DND-41 (cell line): ENCODE measurements at regions not wholly inside any gene's neighbourhood (a gene's known extent, or its start where the extent isn't known, plus 50 kb on each side); places are given as distances from the start of the nearest gene placed in this dataset.

Source experiments
- ATAC-seq: fragments of 200-7000 bp; cut with Tn5 transposase; 3 replicates; pipeline ENCODE4 v1.9.1; 2021; ENCODE audit warnings: low read depth; ENCODE audit not compliant: insufficient read depth
- DNase-seq: peaks from one replicate; pipeline ENCODE4 v3.0.0-alpha.2; 2020
- H2AFZ ChIP-seq: 2 replicates; pipeline ENCODE4 v1.6.0; 2012; ENCODE audit warnings: low read depth, low read length
- H3K27ac ChIP-seq: 2 replicates; pipeline ENCODE4 v1.5.1; 2012; ENCODE audit warnings: low read length, inconsistent platforms
- H3K27me3 ChIP-seq: fragments of 200-600 bp; sonication (generic); 2 replicates; pipeline ENCODE4 v1.6.0; 2012; ENCODE audit warnings: low read length, mild to moderate bottlenecking, inconsistent platforms; ENCODE audit not compliant: insufficient read depth, poor library complexity
- H3K36me3 ChIP-seq: 2 replicates; pipeline ENCODE4 v1.5.1; 2012; ENCODE audit warnings: low read length, inconsistent platforms; ENCODE audit not compliant: insufficient read depth
- H3K4me1 ChIP-seq: 2 replicates; pipeline ENCODE4 v1.5.1; 2012; ENCODE audit warnings: mild to moderate bottlenecking, low read length; ENCODE audit not compliant: insufficient read depth
- H3K4me2 ChIP-seq: 2 replicates; pipeline ENCODE4 v1.6.0; 2012; ENCODE audit warnings: mild to moderate bottlenecking, moderate library complexity, low read length, inconsistent platforms; ENCODE audit not compliant: insufficient read depth
- H3K4me3 ChIP-seq, 2 experiments: fragments of 200-600 bp in 1 of 2; shearing (Covaris generic) in 1 of 2; 2 replicates each; pipeline ENCODE4 v1.5.1; 2012 to 2016; ENCODE audit warnings: inconsistent platforms in 2 of 2, low read length in 2 of 2, mild to moderate bottlenecking in 2 of 2, low read depth in 1 of 2, moderate library complexity in 1 of 2
- H3K79me2 ChIP-seq: 2 replicates; pipeline ENCODE4 v1.6.0; 2012; ENCODE audit warnings: low read length, inconsistent platforms; ENCODE audit not compliant: insufficient read depth
- H3K9ac ChIP-seq: 2 replicates; pipeline ENCODE4 v1.6.0; 2012; ENCODE audit warnings: low read depth, mild to moderate bottlenecking, inconsistent platforms, low read length, moderate library complexity
- H3K9me3 ChIP-seq: 2 replicates; pipeline ENCODE4 v1.5.1; 2012; ENCODE audit warnings: low read length, moderate library complexity, mild to moderate bottlenecking, inconsistent platforms; ENCODE audit not compliant: insufficient read depth, severe bottlenecking
- H4K20me1 ChIP-seq: 2 replicates; pipeline ENCODE4 v1.6.0; 2012; ENCODE audit warnings: low read length; ENCODE audit not compliant: insufficient read depth
- EZH2 ChIP-seq: IDR thresholded peaks from 3 replicates; pipeline ENCODE4 v1.6.1; 2012; ENCODE audit warnings: borderline replicate concordance, low read depth, mild to moderate bottlenecking, moderate library complexity, low read length, inconsistent platforms; ENCODE audit not compliant: severe bottlenecking
- TF ChIP-seq, protein P1 (sequence below): IDR thresholded peaks from 2 replicates; pipeline ENCODE4 v1.5.1; 2012; ENCODE audit warnings: borderline replicate concordance, low read length, moderate library complexity, mild to moderate bottlenecking; ENCODE audit not compliant: poor library complexity, severe bottlenecking; ENCODE audit errors: extremely low read depth

DNA sequence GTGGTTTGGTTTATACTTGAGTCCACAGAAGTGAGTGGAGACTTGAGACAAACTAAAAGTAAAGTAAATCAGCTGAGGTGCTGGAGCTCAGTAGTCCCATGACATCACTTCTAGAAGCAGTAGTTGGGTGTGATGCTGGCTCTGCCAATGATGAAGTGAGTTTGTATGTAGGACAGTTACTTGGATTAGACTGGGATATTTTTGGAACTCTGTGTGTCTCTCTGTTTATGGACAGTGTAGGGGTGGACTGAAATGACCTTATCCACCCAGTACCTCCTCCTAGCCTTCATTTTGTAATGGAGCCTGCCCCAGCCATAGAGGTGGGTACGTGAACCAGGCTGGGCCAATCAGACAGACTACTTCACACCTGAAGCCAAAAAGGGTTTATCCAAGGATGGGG lies 52.2 kb downstream of the POLR1D start:
- no peaks in the 10 kb centered on the region for H4K20me1 ChIP-seq
- H2AFZ ChIP-seq: no peak overlapping the region
- no peak overlapping the region for H3K27ac ChIP-seq
- H3K27me3 ChIP-seq: no peaks in the 10 kb centered on the region
- H3K9ac ChIP-seq: no peak overlapping the region
- no peak overlapping the region for H3K4me2 ChIP-seq
- no peaks in the 10 kb centered on the region for H3K79me2 ChIP-seq
- no peaks in the 10 kb centered on the region for H3K36me3 ChIP-seq
- TF ChIP-seq EZH2: no peak
- TF ChIP-seq, protein P1, sequence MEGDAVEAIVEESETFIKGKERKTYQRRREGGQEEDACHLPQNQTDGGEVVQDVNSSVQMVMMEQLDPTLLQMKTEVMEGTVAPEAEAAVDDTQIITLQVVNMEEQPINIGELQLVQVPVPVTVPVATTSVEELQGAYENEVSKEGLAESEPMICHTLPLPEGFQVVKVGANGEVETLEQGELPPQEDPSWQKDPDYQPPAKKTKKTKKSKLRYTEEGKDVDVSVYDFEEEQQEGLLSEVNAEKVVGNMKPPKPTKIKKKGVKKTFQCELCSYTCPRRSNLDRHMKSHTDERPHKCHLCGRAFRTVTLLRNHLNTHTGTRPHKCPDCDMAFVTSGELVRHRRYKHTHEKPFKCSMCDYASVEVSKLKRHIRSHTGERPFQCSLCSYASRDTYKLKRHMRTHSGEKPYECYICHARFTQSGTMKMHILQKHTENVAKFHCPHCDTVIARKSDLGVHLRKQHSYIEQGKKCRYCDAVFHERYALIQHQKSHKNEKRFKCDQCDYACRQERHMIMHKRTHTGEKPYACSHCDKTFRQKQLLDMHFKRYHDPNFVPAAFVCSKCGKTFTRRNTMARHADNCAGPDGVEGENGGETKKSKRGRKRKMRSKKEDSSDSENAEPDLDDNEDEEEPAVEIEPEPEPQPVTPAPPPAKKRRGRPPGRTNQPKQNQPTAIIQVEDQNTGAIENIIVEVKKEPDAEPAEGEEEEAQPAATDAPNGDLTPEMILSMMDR: no peak
- ATAC-seq: no peak
- no peak overlapping the region for H3K4me3 ChIP-seq
- H3K9me3 ChIP-seq: peaks cover 2% of the 10 kb centered on the region
- DNase-seq: no peak
- no peaks in the 10 kb centered on the region for H3K4me1 ChIP-seq

DNA sequence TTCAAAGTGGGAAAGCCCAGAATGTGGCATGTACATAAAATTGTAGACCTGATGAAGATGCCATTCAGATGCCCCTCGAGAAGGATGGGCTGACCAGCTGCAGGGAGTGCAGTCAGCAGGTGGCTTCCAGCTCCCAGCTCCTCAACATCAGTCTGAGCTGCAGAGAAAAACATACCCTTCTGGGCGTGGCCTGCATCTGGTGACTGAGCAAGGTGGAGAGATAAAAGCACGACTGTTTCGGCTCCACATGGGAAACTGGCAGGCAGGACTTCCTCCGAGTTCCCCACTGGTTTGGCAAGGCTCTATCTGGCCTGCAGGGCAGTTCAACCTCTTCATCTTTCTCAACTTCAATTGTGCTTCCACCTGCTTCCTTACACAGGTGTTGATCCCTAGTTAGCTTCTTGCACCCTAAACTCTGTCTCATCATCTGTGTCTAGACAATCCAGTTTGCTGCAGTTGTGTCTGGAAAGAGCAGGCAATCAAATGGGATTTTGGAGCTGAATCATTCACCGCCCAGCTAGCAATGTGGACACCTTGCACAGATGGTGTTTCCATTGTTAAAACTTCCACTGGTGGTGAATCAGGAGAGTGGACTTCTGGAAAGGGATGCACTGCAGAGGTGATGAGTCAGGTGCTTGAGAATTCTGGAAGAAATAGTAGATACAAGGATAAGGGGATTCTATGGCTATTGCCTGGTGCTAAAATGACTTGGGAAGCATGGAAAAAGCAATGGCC lies 56.8 kb downstream of the POLR1D start:
- Histone ChIP-seq H4K20me1 (no peaks in the 10 kb centered on the region), H3K27me3 (no peaks in the 10 kb centered on the region), H3K9ac (no peak overlapping the region), H3K36me3 (no peaks in the 10 kb centered on the region), H3K4me3 (no peak overlapping the region), H3K4me1 (no peaks in the 10 kb centered on the region), H2AFZ (no peak overlapping the region), H3K9me3 (no peaks in the 10 kb centered on the region), H3K79me2 (no peaks in the 10 kb centered on the region), H3K27ac (no peak overlapping the region), H3K4me2 (no peak overlapping the region)
- DNase-seq (no peak), ATAC-seq (no peak)
- no peak for TF ChIP-seq EZH2
- TF ChIP-seq, protein P1: no peak

DNA sequence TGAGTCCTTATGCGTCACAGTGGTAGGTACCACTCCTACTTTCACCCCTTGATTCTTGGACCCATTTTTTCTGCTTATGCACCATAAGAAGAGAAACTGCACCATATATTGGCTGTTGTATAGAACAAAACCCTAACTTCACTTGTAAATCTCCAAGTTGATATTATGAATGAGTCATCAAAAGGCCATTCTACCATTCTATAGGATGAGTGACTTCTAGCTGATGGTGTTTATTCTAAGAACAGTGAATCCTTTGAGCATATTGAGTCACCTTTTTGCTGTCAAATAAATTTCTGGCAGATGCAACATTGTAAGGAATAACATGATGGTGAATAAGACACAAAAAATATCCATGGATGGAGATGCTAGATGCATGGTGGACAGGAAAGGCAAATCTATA lies 57.7 kb downstream of the POLR1D start:
- no peaks in the 10 kb centered on the region for H3K27me3 ChIP-seq
- H2AFZ ChIP-seq: no peak overlapping the region
- H3K4me1 ChIP-seq: no peaks in the 10 kb centered on the region
- no peak overlapping the region for H3K27ac ChIP-seq
- H3K9ac ChIP-seq: no peak overlapping the region
- H3K36me3 ChIP-seq: no peaks in the 10 kb centered on the region
- no peak overlapping the region for H3K4me3 ChIP-seq
- DNase-seq (no peak), ATAC-seq (no peak)
- H3K9me3 ChIP-seq: no peaks in the 10 kb centered on the region
- TF ChIP-seq EZH2: no peak
- TF ChIP-seq, protein P1: no peak
- H4K20me1 ChIP-seq: no peaks in the 10 kb centered on the region
- no peaks in the 10 kb centered on the region for H3K79me2 ChIP-seq
- no peak overlapping the region for H3K4me2 ChIP-seq
